ENCODE measurements at regions not wholly inside any gene's neighbourhood (a gene's known extent, or its start where the extent isn't known, plus 50 kb on each side); places are given as distances from the start of the nearest gene placed in this dataset.

DNA sequence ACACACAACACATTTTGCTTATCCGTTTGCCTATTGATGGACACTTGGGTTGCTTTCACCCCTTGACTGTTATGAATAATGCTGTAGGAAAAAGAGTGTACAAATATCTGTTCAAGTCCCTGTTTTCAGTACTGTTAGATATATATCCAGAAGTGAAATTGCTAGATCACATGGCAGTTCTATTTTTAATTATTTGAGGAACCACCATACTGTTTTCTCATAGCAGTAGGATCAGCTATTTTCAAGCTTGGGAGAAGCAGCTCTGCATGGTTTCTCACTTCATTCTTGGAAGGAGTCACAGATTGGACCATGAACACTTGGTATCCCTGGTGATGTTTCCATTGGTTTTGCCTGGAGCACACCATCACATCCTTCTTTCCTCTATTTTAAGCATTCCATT is 114.4 kb upstream of the ZP4 start:
- DNase-seq (no peak), ATAC-seq (peak in 2 of 8 donors; percentile 23 to 29)
- peaks cover 0 to 7% (median 0%) of the 10 kb centered on the region in 11 donors for H3K9me3 ChIP-seq
- TF ChIP-seq, protein P1, sequence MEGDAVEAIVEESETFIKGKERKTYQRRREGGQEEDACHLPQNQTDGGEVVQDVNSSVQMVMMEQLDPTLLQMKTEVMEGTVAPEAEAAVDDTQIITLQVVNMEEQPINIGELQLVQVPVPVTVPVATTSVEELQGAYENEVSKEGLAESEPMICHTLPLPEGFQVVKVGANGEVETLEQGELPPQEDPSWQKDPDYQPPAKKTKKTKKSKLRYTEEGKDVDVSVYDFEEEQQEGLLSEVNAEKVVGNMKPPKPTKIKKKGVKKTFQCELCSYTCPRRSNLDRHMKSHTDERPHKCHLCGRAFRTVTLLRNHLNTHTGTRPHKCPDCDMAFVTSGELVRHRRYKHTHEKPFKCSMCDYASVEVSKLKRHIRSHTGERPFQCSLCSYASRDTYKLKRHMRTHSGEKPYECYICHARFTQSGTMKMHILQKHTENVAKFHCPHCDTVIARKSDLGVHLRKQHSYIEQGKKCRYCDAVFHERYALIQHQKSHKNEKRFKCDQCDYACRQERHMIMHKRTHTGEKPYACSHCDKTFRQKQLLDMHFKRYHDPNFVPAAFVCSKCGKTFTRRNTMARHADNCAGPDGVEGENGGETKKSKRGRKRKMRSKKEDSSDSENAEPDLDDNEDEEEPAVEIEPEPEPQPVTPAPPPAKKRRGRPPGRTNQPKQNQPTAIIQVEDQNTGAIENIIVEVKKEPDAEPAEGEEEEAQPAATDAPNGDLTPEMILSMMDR (IDR thresholded peaks at IDR 0.05): no peak
- no peaks in the 10 kb centered on the region for H3K36me3 ChIP-seq
- WGBS, 2 donors: 68 to 90% methylated on average over 1 of the region's 1 CpG
- H3K4me1 ChIP-seq: no peaks in the 10 kb centered on the region
- no peaks in the 10 kb centered on the region for H3K27me3 ChIP-seq
- H3K4me3 ChIP-seq: no peak overlapping the region
- no peak overlapping the region for H3K27ac ChIP-seq
- intact Hi-C loops (cut with DNase I): no loop called here

DNA sequence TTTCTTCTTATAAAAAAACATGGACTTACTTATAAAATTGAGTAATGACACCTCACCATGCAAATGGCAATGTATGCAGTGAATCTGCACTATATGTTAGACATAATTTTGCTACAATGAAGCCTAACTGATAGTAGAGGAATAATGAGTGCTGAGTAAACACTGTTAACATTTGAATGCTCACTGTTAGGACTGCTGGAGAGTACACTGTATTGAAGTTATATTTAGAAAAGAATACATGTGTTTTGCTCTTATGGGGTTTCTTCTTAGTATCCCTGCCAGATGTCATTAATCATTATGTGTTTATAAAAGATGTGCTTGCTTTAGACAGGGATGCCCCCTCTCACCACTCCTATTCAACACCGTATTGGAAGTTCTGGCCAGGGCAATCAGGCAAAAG is 111.1 kb upstream of the ZP4 start:
- ATAC-seq (no peak), DNase-seq (no peak)
- TF ChIP-seq, protein P1 (IDR thresholded peaks at IDR 0.05): no peak
- intact Hi-C loops (cut with DNase I): no loop called here
- H3K4me1 ChIP-seq: no peaks in the 10 kb centered on the region
- no peak overlapping the region for H3K27ac ChIP-seq
- H3K36me3 ChIP-seq: no peaks in the 10 kb centered on the region
- 63 to 67% methylated on average over 1 of the region's 1 CpG for WGBS, 2 donors
- H3K4me3 ChIP-seq: no peak overlapping the region
- H3K27me3 ChIP-seq: no peaks in the 10 kb centered on the region
- H3K9me3 ChIP-seq: peaks cover 0 to 7% (median 0%) of the 10 kb centered on the region in 11 donors

DNA sequence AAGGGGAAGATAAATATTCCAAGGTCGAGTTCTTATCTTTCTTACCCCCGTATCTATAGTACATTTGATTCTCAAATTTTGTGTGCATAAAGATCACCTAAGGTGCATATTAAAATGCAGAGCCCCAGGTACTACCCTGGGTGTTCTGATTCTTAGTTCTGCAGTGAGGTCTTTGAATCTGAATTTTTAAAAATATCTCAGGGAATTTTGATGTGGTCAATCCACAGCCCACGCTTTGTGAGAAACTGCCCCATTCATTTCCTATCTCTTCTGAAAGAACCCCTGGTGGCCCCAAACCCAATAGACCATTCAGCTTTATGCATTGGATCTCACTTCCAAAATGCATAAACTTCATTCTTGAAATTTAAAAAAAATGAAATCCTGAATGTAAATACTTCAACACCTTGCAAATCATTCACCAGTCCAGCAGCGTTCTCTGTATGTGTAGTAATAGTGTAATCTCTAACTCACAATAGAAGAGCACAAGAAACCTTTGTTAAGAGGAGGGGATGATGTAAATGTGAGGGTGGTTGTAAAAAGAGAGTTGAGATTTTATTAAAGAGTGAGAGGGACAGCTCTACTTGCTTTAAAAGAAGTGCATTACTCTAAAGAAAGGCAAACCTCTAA is 108.8 kb upstream of the ZP4 start:
- no peaks in the 10 kb centered on the region for H3K4me1 ChIP-seq
- WGBS, 2 donors: 65 to 70% methylated on average over 4 of the region's 4 CpGs
- H3K36me3 ChIP-seq: no peaks in the 10 kb centered on the region
- DNase-seq: no peak
- H3K27ac ChIP-seq: no peak overlapping the region
- TF ChIP-seq, protein P1 (IDR thresholded peaks at IDR 0.05): no peak
- ATAC-seq: no peak
- H3K4me3 ChIP-seq: no peak overlapping the region
- peaks cover 0 to 7% (median 0%) of the 10 kb centered on the region in 11 donors for H3K9me3 ChIP-seq
- peaks cover 0 to 4% (median 0%) of the 10 kb centered on the region in 7 donors for H3K27me3 ChIP-seq
- intact Hi-C loops (cut with DNase I): no loop called here

DNA sequence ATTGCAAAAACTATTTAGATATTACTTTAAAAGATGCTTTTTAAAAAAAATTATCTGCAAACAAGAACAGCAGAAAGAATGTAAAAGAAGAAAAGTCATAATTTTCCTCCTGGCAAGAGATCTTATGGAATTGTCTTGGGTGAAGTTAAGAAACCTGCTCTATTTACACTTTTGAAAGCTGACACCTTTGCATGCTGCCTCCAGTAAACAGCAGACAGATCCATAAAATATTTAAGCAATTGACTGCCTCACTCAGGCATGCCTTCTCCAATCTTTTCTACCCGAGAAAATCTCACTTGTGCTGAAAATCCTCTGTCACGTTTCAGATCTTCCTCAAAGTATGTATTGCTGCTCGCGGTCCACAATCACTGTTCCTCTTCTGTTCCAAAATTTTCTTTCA is 107.9 kb upstream of the ZP4 start:
- Histone ChIP-seq H3K27ac (no peak overlapping the region), H3K4me3 (no peak overlapping the region), H3K4me1 (no peaks in the 10 kb centered on the region), H3K9me3 (peaks cover 0 to 7% (median 0%) of the 10 kb centered on the region in 11 donors), H3K36me3 (no peaks in the 10 kb centered on the region), H3K27me3 (peaks cover 0 to 4% (median 0%) of the 10 kb centered on the region in 7 donors)
- intact Hi-C loops (cut with DNase I): no loop called here
- no peak for ATAC-seq
- WGBS, 2 donors: 72 to 82% methylated on average over 4 of the region's 4 CpGs
- DNase-seq: no peak
- TF ChIP-seq, protein P1 (IDR thresholded peaks at IDR 0.05): no peak

Data from heart right ventricle (tissue), 16 donors.